ENCODE measurements at regions not wholly inside any gene's neighbourhood (a gene's known extent, or its start where the extent isn't known, plus 50 kb on each side); places are given as distances from the start of the nearest gene placed in this dataset.

GRCh38 chr6:23441808-23442461, 684.1 kb upstream of the NRSN1 start (continued):
- TF ChIP-seq, protein P1, sequence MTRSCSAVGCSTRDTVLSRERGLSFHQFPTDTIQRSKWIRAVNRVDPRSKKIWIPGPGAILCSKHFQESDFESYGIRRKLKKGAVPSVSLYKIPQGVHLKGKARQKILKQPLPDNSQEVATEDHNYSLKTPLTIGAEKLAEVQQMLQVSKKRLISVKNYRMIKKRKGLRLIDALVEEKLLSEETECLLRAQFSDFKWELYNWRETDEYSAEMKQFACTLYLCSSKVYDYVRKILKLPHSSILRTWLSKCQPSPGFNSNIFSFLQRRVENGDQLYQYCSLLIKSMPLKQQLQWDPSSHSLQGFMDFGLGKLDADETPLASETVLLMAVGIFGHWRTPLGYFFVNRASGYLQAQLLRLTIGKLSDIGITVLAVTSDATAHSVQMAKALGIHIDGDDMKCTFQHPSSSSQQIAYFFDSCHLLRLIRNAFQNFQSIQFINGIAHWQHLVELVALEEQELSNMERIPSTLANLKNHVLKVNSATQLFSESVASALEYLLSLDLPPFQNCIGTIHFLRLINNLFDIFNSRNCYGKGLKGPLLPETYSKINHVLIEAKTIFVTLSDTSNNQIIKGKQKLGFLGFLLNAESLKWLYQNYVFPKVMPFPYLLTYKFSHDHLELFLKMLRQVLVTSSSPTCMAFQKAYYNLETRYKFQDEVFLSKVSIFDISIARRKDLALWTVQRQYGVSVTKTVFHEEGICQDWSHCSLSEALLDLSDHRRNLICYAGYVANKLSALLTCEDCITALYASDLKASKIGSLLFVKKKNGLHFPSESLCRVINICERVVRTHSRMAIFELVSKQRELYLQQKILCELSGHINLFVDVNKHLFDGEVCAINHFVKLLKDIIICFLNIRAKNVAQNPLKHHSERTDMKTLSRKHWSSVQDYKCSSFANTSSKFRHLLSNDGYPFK (CRISPR knock-in tag; IDR thresholded peaks at IDR 0.05; ENCODE audit: borderline replicate concordance), result no peak
- TF ChIP-seq ZNF883 (CRISPR knock-in tag; IDR thresholded peaks at IDR 0.05; ENCODE audit: not compliant biosample characterization) (no peak), SP2 (CRISPR knock-in tag; IDR thresholded peaks at IDR 0.05) (no peak), BHLHE40 (IDR thresholded peaks at IDR 0.05; ENCODE audit: low read length) (no peak), ZNF263 (CRISPR knock-in tag; IDR thresholded peaks at IDR 0.05) (no peak), SNAPC2 (CRISPR knock-in tag; IDR thresholded peaks at IDR 0.05) (no peak), ZNF569 (CRISPR knock-in tag; IDR thresholded peaks at IDR 0.05; ENCODE audit: borderline replicate concordance) (no peak), ZNF253 (CRISPR knock-in tag; IDR thresholded peaks at IDR 0.05; ENCODE audit: borderline replicate concordance) (no peak)

DNA sequence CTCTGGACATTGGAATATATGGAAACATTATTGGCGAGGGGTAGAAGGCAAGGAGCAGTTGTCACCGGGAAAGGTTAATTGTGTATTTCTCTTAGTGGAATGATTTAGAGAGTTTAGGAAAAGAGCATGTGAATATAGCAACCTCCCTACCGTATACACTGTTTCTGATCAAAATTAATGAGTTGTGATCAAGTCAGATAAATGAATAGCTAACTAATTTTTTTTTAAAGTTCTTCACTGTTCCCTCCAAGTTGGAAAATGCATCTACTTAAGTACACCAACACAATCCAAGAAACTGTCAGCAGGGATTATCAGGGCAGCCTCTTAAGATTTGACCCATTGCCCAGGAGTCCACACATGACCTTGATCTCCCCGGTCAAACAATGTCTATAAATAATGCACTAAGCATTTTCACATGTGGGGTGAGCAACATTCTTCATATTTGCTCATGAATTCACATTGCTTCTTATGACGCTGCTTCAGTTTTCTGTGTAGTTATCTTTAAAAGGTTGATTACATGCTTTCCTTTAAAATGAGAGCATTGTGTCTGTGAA, 680.8 kb upstream of the NRSN1 start:
- ATAC-seq (no peak), FAIRE-seq (no peak), DNase-seq (ENCODE audit: low spot score) (no peak)
- no peak for TF ChIP-seq MLLT10 (CRISPR knock-in tag; IDR thresholded peaks at IDR 0.05)
- TF ChIP-seq TCF7L2 (IDR thresholded peaks at IDR 0.05; ENCODE audit: low read depth, low read length), result no peak
- no peak for TF ChIP-seq RELA (CRISPR knock-in tag; IDR thresholded peaks at IDR 0.05)
- BruUV-seq (replicated peaks), result no TSS peak
- H4K20me1 ChIP-seq (ENCODE audit: insufficient read depth, low read length), result no peaks in the 10 kb centered on the region
- intact Hi-C loops (cut with micrococcal nuclease; ENCODE audit: unreplicated experiment), result no loop called here
- in situ Hi-C loops (cut with HindIII; ENCODE audit: extremely low pct_ligation_motif_present, low pct_unique_long_range_greater_than_20kb), result no loop called here
- POLR2A ChIA-PET, result no interaction called here
- H2AFZ ChIP-seq (ENCODE audit: low read length), result no peak overlapping the region
- no peaks in the 10 kb centered on the region for H3K27me3 ChIP-seq (ENCODE audit: control insufficient read depth in 1 of 2, insufficient read depth in 2 of 2, low read length in 2 of 2)
- H3K27ac ChIP-seq (ENCODE audit: extremely low read length, insufficient read depth, low read length), result no peak overlapping the region
- CTCF ChIA-PET (ENCODE audit: low intra/inter-chr PET ratio, low total read pairs), result no interaction called here
- no peak overlapping the region for H3K9ac ChIP-seq (ENCODE audit: insufficient read depth, low read depth, low read length)
- H3K79me2 ChIP-seq (ENCODE audit: insufficient read depth, low read length), result no peaks in the 10 kb centered on the region
- WGBS (ENCODE audit: low lambda C conversion rate), result 28% methylated on average over 5 of the region's 5 CpGs
- no peak overlapping the region for H3K4me2 ChIP-seq (ENCODE audit: low read depth, low read length)
- no peaks in the 10 kb centered on the region for H3K9me3 ChIP-seq (ENCODE audit: low read length)
- H3K4me1 ChIP-seq (ENCODE audit: insufficient read depth, low read length), result no peaks in the 10 kb centered on the region
- H3K4me3 ChIP-seq (replicated peaks in 1 of 3; ENCODE audit: insufficient read depth in 1 of 3, low read depth in 2 of 3, low read length in 3 of 3), result no peak overlapping the region
- H3K36me3 ChIP-seq (replicated peaks in 1 of 2; ENCODE audit: control insufficient read depth in 1 of 2, insufficient read depth in 2 of 2, low read length in 2 of 2), result no peaks in the 10 kb centered on the region

All from HepG2 (cell line).